B cell (primary cell): ENCODE measurements at regions not wholly inside any gene's neighbourhood (a gene's known extent, or its start where the extent isn't known, plus 50 kb on each side); places are given as distances from the start of the nearest gene placed in this dataset.

ENCODE experiments used
- ATAC-seq: fragments of 200-7000 bp; cut with Tn5 transposase; one replicate; pipeline ENCODE4 v1.10.0; 2021; ENCODE audit warnings: low read depth, mild to moderate bottlenecking, moderate number of reproducible peaks, moderate library complexity
- CTCF ChIA-PET: fragments of 350-600 bp; sonication (Branson Sonifier 250); formaldehyde crosslinking; loops from one replicate; lab custom pipeline; 2021; ENCODE audit warnings: antibody characterized with exemption, inconsistent platforms; lab: Charles Lee
- POLR2A ChIA-PET: fragments of 350-600 bp; sonication (Branson Sonifier 250); formaldehyde crosslinking; loops from one replicate; lab custom pipeline; 2021; ENCODE audit warnings: antibody characterized with exemption; lab: Charles Lee
- DNase-seq: peaks from one replicate; pipeline ENCODE4 v3.0.0; 2013
- H2AFZ ChIP-seq: 2 replicates; pipeline ENCODE4 v1.6.1; 2012; ENCODE audit warnings: mild to moderate bottlenecking, low read depth, low read length; ENCODE audit not compliant: insufficient read depth, poor library complexity, severe bottlenecking
- H3K27ac ChIP-seq, 2 donors: 1 replicate in 1 of 2; 2 replicates in 1 of 2; pipeline ENCODE4 v1.5.1; 2012 to 2013; ENCODE audit warnings: low read length in 2 of 2, mild to moderate bottlenecking in 2 of 2, moderate library complexity in 1 of 2
- H3K27me3 ChIP-seq, 4 experiments: fragments of 200-600 bp in 1 of 4; sonication (generic) in 1 of 4; replicated peaks in 1 of 4; 1 replicate in 2 of 4; 2 replicates in 2 of 4; pipeline versions ENCODE4 v1.6.1 to v1.7.0; 2013 to 2016; ENCODE audit warnings: low read length in 3 of 4, mild to moderate bottlenecking in 2 of 4, mixed read lengths in 1 of 4, moderate library complexity in 1 of 4; ENCODE audit not compliant: insufficient read depth in 4 of 4, control insufficient read depth in 3 of 4; ENCODE audit errors: control extremely low read depth in 1 of 4
- H3K36me3 ChIP-seq, 2 experiments: replicated peaks in 1 of 2; 1 replicate in 1 of 2; 2 replicates in 1 of 2; pipeline versions ENCODE4 v1.6.1 to v1.7.1; 2013; ENCODE audit warnings: low read length in 1 of 2; ENCODE audit not compliant: insufficient read depth in 2 of 2, control insufficient read depth in 1 of 2; ENCODE audit errors: control extremely low read depth in 1 of 2, extremely low read depth in 1 of 2
- H3K4me1 ChIP-seq, 2 donors: fragments of 200-600 bp in 1 of 2; sonication (generic) in 1 of 2; 1 replicate in 1 of 2; 2 replicates in 1 of 2; pipeline versions ENCODE4 v1.5.1 to v1.6.1; 2013 to 2017; ENCODE audit warnings: low read length in 2 of 2; ENCODE audit not compliant: control insufficient read depth in 2 of 2, insufficient read depth in 2 of 2
- H3K4me2 ChIP-seq: replicated peaks from 2 replicates; pipeline ENCODE3; 2012; ENCODE audit warnings: mild to moderate bottlenecking, low read depth, low read length; ENCODE audit not compliant: poor library complexity, severe bottlenecking
- H3K4me3 ChIP-seq, 5 experiments: fragments of 200-600 bp in 1 of 5; sonication (generic) in 1 of 5; 1 replicate in 3 of 5; 2 replicates in 2 of 5; pipeline versions ENCODE4 v1.5.1 to v1.7.0; 2011 to 2016; ENCODE audit warnings: low read length in 4 of 5, mild to moderate bottlenecking in 4 of 5, low read depth in 2 of 5, control low read depth in 1 of 5, moderate library complexity in 1 of 5; ENCODE audit not compliant: insufficient read depth in 1 of 5; ENCODE audit errors: control extremely low read depth in 1 of 5, extremely low read depth in 1 of 5
- H3K79me2 ChIP-seq: fragments of 200-600 bp; sonication (generic); one replicate; pipeline ENCODE4 v1.6.0; 2016; ENCODE audit warnings: low read length; ENCODE audit not compliant: control insufficient read depth, insufficient read depth
- H3K9ac ChIP-seq: fragments of 200-600 bp; sonication (generic); 2 replicates; pipeline ENCODE4 v1.6.1; 2017; ENCODE audit warnings: mild to moderate bottlenecking, low read length, moderate library complexity
- H3K9me3 ChIP-seq, 3 donors: one replicate each; pipeline versions ENCODE4 v1.6.1 to v1.7.1; 2013; ENCODE audit warnings: low read length in 2 of 3; ENCODE audit not compliant: control insufficient read depth in 2 of 3, insufficient read depth in 1 of 3; ENCODE audit errors: control extremely low read depth in 1 of 3
- H4K20me1 ChIP-seq: 2 replicates; pipeline ENCODE4 v1.6.0; 2012; ENCODE audit warnings: mild to moderate bottlenecking, low read length; ENCODE audit not compliant: insufficient read depth, control insufficient read depth, poor library complexity, severe bottlenecking
- H3K27ac Mint-ChIP-seq: one replicate; pipeline ENCODE4 v1.8.0; 2021; ENCODE audit warnings: mixed read lengths
- H3K27me3 Mint-ChIP-seq: one replicate; pipeline ENCODE4 v1.8.0; 2021; ENCODE audit warnings: mixed read lengths
- H3K4me1 Mint-ChIP-seq: one replicate; pipeline ENCODE4 v1.8.0; 2021; ENCODE audit warnings: mixed read lengths
- H3K4me3 Mint-ChIP-seq: one replicate; pipeline ENCODE4 v1.8.0; 2021; ENCODE audit warnings: mixed read lengths
- H3K9me3 Mint-ChIP-seq: one replicate; pipeline ENCODE4 v1.8.0; 2022; ENCODE audit warnings: mixed read lengths; ENCODE audit not compliant: insufficient read depth
- EZH2 ChIP-seq: IDR thresholded peaks from 2 replicates; pipeline ENCODE4 v1.6.1; 2012; ENCODE audit warnings: borderline replicate concordance, low read depth, mild to moderate bottlenecking, moderate library complexity, low read length; ENCODE audit not compliant: insufficient read depth, poor library complexity, severe bottlenecking
- WGBS: methylation state at CpG from one replicate; pipeline ENCODE4 v1.1.5; 2013; ENCODE audit warnings: missing lambda C conversion rate; ENCODE audit not compliant: insufficient coverage; 5-methylcytosine and 5-hydroxymethylcytosine counted together
- intact Hi-C: fragments of 100-400 bp; cut with micrococcal nuclease; formaldehyde crosslinking; loops from one replicate; pipeline ENCODE4 v1.10.0; 2022
- TF ChIP-seq, protein P1 (sequence below): fragments of 200-600 bp; IDR thresholded peaks from one replicate; pipeline ENCODE4 v1.8.0; 2022; ENCODE audit warnings: antibody characterized with exemption, mild to moderate bottlenecking

DNA sequence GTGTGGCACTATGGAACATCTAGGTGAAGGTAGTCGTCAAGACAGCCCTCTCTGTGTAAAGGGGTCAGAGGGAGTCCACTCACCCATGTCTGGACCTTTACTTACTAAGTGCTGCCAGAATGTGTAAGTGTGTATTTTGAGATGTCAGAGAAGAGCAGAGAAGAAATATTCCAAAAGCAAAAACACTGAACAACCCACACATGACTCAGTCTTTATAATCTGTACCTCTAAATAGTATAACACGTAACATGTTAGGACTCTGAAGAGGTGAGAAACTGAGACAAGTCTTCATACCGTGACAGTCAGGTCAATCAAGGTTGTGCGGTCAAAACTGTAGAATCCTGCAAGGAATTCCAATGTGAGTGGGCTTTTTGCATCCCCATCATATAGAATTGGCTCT lies 555.2 kb downstream of the LMO4 start:
- ATAC-seq, result no peak
- H4K20me1 ChIP-seq, result no peaks in the 10 kb centered on the region
- H3K27ac Mint-ChIP-seq, result no peak overlapping the region
- H3K36me3 ChIP-seq, result no peaks in the 10 kb centered on the region
- intact Hi-C loops, result no loop called here
- no peak overlapping the region for H3K4me3 ChIP-seq
- no peak overlapping the region for H3K4me3 Mint-ChIP-seq
- no peaks in the 10 kb centered on the region for H3K79me2 ChIP-seq
- H3K9me3 Mint-ChIP-seq, result no peaks in the 10 kb centered on the region
- no peaks in the 10 kb centered on the region for H3K9me3 ChIP-seq
- no peak overlapping the region for H3K27ac ChIP-seq
- no peaks in the 10 kb centered on the region for H3K27me3 ChIP-seq
- no peak for DNase-seq
- TF ChIP-seq EZH2, result no peak
- TF ChIP-seq, protein P1, sequence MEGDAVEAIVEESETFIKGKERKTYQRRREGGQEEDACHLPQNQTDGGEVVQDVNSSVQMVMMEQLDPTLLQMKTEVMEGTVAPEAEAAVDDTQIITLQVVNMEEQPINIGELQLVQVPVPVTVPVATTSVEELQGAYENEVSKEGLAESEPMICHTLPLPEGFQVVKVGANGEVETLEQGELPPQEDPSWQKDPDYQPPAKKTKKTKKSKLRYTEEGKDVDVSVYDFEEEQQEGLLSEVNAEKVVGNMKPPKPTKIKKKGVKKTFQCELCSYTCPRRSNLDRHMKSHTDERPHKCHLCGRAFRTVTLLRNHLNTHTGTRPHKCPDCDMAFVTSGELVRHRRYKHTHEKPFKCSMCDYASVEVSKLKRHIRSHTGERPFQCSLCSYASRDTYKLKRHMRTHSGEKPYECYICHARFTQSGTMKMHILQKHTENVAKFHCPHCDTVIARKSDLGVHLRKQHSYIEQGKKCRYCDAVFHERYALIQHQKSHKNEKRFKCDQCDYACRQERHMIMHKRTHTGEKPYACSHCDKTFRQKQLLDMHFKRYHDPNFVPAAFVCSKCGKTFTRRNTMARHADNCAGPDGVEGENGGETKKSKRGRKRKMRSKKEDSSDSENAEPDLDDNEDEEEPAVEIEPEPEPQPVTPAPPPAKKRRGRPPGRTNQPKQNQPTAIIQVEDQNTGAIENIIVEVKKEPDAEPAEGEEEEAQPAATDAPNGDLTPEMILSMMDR, result no peak
- POLR2A ChIA-PET, result no interaction called here
- H3K4me1 Mint-ChIP-seq, result no peaks in the 10 kb centered on the region
- CTCF ChIA-PET, result no interaction called here
- H3K9ac ChIP-seq, result no peak overlapping the region
- H3K4me1 ChIP-seq, result no peaks in the 10 kb centered on the region
- no peak overlapping the region for H3K4me2 ChIP-seq
- no peak overlapping the region for H2AFZ ChIP-seq
- WGBS, result 100% methylated on average over 4 of the region's 4 CpGs
- H3K27me3 Mint-ChIP-seq, result no peaks in the 10 kb centered on the region

DNA sequence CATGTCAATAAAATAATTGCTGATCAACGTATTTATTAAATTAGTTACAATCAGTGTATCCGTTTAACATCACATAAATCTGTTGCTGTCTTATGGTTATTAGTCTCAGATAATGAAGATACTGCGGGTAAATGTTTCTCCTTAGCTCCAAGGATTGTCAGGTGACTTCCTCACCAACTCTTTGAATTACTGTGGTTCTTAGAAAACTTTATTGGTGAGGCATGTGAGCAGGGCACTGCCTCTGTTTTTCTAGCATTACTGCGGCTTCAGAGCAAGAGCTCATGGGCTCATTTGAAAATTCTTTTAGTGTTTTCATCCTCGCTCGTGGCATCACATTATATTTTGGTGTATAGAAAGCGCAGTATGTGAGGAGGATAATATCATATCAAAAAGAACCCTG lies 555.9 kb downstream of the LMO4 start:
- H3K27ac ChIP-seq, result no peak overlapping the region
- no peaks in the 10 kb centered on the region for H3K9me3 ChIP-seq
- DNase-seq, result no peak
- Mint-ChIP-seq H3K27me3 (no peaks in the 10 kb centered on the region), H3K27ac (no peak overlapping the region), H3K9me3 (no peaks in the 10 kb centered on the region), H3K4me3 (no peak overlapping the region), H3K4me1 (no peaks in the 10 kb centered on the region)
- no peak overlapping the region for H3K4me2 ChIP-seq
- TF ChIP-seq, protein P1, result no peak
- TF ChIP-seq EZH2, result no peak
- no peaks in the 10 kb centered on the region for H3K4me1 ChIP-seq
- intact Hi-C loops, result no loop called here
- H3K79me2 ChIP-seq, result no peaks in the 10 kb centered on the region
- no peak for ATAC-seq
- H2AFZ ChIP-seq, result no peak overlapping the region
- ChIA-PET POLR2A (no interaction called here), CTCF (no interaction called here)
- 100% methylated on average over 1 of the region's 7 CpGs for WGBS
- no peak overlapping the region for H3K9ac ChIP-seq
- H3K4me3 ChIP-seq, result no peak overlapping the region
- H3K36me3 ChIP-seq, result no peaks in the 10 kb centered on the region
- no peaks in the 10 kb centered on the region for H3K27me3 ChIP-seq
- H4K20me1 ChIP-seq, result no peaks in the 10 kb centered on the region
